HG03457 (cell line): ENCODE measurements at regions not wholly inside any gene's neighbourhood (a gene's known extent, or its start where the extent isn't known, plus 50 kb on each side); places are given as distances from the start of the nearest gene placed in this dataset.
"Not testable (repeated sequence)": the region's sequence is repeated elsewhere in the genome, so short reads cannot be mapped to it uniquely, and the experiment has no call there.

Source experiments
- ATAC-seq: cut with Tn5 transposase; IDR thresholded peaks from one replicate; pipeline ENCODE4 v1.9.1; 2021; ENCODE audit warnings: moderate number of reproducible peaks; ENCODE audit not compliant: unreplicated experiment

GRCh38 chr5:126044931-126045565, 378.2 kb upstream of the GRAMD2B start:
- no peak for ATAC-seq

DNA sequence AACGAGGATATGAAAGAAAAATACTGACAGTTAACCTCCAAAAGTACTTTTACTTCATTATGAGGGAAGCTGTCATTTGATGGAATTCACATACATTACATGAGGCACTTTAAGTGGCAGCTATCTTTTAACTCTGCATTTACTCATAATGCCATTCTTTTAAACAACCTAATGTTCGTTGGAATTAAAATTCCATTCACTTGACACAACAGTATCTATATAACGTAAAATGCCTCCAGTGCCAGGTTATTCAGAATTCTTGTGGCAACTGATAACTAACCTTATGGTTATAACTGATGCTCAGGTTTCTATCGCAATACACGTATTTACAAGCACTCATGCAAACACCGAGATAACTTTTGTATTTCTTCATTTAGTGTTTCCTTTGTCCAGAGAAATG, 376.9 kb upstream of the GRAMD2B start:
- no peak for ATAC-seq

DNA sequence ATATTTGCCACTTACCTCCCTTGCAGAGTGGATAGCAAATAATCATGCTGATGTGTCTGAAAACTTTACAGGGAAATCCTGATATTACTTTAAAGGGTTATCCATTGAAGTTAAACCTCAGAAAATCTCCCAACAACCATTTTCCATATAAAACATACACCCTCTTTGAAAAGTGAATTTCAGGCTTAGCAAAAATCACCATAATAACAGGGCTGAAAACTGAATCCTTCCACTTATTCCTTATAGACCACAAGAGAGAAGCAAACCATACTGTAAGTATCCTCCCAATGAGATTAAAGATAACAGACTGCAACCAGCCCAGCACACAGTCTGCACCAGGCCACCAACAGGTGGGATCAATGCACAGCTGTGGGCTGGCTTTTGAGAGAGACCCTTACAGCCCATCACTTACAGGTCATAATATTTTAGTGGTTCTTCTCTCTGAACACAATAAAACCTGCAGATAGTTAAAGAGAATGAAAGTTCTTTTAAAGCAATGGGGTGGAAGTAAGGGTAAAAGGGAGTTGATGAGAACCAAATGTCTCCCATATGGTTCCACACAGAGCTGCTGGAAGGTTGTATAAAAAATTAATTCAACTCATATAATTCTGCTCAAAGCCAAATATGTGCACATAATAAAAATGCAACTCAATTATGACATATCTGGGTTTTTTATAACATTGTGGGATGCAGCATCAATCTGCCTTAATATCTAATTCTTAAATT, 376.2 kb upstream of the GRAMD2B start:
- ATAC-seq: no peak

DNA sequence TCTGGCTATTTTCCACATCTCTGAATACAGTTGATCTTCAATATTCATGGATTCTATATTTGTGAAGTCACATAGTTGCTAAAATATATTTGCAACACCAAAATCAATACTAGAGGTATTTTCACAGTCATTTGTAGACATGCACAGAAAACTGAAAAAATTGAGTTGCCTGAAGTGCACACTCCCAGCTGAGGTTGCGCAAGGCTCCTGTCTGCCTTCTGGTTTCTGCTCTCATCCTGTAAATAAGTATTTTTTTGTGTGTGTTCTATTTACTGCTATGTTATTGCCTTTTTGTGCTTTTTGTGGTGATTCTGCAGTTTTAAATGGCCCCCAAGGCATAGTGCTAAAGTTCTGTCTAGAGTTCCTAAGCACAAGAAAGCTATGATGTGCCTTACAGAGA, 371.1 kb upstream of the GRAMD2B start:
- no peak for ATAC-seq

DNA sequence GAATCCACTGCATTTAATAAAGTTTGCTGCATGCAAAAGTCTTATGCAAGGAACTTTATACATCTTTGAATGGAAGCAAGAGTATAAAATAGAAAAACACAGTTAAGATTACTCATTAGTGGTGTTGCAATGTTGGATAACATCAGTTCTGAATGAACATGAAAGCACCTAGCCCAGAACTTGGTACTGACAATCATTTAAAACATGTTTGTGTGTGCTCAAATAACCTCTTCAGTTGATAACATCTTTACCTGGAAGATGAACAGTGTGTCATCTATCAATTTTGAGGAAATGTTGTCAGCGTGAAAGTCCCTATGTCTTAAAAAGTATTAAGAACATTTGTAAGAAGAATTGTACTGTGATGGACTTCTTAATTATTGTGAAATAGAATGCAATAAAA, 370.4 kb upstream of the GRAMD2B start:
- no peak for ATAC-seq

DNA sequence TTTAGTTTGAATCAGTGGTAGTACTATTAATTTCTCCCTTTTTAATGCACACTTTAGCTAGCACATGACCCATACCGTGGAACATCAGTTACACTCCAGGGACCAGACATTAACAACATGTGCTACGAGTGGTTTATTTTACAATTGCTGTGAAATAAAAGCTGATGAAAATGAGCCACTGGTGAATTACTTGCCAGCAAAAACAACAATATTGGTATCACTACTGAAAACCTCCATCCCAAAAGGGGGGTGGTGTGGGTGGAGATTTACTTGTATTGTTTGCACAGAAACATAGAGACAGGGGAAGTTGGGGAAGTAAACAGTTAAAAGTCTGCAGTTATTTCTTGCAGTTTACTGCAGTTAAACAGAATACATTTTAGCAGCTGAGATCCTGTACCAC, 369.6 kb upstream of the GRAMD2B start:
- ATAC-seq: no peak

DNA sequence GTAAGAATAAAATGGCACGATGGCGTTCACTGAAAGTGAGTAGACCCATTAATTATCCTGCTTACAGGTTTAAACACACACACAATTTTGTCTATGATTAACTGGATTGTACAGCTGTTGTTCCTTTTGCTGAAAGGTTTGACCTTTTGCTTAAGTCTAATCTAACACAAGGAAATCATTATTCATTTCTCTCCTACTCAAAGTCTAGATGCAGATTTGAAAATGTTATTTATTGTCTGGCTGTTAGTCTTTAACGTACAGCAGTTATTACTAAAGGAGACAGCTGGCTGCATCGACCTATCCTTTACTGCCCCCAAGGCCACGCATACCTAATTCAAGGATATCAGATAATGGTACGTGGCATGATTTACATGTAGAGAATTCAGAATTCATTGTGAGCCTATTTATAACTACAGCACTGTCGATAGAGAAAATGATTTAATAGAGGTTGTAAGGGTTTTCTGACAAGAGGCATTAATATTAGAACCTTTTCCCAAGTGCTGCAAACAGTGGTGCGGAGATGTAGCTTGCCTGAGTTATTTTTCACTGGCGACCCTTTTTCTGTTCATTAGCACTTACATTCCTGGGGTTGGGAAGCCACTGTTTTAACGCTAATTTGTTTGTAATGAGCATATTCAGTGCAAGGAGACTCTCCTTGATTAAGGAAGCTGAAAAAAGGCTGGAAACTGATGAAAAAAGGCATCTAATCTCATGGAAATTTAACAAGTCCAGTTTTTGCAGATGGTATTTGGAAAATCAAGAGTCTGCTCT, 368.4 kb upstream of the GRAMD2B start:
- no peak for ATAC-seq

DNA sequence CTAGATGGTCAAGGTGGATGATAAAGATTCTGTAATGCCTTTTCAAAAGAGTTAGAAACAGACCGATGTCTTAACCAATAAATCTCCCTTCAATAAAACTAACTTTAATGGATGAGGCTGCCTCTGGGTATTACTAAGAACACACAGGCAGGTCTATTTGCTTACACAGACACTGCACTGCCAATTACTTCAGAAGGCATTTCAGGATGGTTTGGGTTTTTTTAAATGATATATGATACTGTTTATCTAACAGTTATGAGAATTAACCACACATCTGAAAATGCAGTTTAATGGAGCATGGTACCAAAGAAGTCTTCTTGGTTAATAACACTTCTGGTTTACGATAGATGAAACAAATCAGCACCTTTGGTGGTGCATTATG, 367.9 kb upstream of the GRAMD2B start:
- no peak for ATAC-seq

GRCh38 chr5:126056352-126056751, 366.9 kb upstream of the GRAMD2B start:
- ATAC-seq: no peak

DNA sequence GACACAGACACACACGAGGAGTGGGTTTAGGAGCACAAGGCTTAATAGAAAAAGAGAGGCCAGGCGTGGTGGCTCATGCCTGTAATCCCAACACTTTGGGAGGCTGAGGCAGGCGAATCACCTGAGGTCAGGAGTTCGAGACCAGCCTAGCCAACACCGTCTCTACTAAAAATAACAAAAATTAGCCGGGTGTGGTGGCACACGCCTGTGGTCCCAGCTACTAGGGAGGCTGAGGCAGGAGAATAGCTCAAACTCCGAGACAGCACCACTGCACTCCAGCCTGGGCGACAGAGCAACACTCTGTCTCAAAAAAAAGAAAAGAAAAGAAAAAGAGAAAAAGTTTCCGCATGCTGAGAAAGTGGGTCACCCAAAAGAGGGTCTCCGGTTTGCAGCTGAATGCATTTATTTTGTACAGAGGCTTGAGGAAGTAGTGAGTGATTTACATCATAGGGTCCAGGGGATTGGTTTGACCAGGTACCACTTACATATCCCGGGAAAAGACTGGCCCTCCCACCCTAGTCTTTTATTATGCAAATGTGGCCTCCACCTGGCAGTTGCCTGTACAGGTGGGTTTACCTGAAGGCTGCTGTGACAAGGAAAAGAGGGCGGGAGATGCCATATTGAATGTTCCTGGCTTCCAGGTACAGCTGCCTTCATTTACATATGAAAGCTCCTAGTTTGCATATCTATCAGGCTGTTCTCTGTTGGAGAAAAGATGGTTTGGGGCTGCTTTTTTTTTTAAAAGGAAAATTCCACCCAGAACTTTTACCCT, 366.2 kb upstream of the GRAMD2B start:
- no peak for ATAC-seq

DNA sequence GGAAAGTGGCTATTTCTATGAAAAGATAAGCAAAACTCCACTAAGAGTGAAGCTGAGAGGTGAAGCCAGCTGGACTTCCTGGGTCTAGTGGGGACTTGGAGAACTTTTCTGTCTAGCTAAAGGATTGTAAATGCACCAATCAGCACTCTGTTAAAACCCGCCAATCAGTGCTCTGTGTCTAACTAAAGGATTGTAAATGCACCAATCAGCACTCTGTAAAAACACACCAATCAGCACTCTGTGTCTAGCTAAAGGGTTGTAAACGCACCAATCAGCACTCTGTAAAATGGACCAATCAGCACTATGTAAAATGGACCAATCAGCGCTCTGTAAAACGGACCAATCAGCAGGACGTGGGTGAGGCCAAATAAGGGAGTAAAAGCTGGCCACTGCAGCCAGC, 364.8 kb upstream of the GRAMD2B start:
- not testable (repeated sequence) for ATAC-seq

DNA sequence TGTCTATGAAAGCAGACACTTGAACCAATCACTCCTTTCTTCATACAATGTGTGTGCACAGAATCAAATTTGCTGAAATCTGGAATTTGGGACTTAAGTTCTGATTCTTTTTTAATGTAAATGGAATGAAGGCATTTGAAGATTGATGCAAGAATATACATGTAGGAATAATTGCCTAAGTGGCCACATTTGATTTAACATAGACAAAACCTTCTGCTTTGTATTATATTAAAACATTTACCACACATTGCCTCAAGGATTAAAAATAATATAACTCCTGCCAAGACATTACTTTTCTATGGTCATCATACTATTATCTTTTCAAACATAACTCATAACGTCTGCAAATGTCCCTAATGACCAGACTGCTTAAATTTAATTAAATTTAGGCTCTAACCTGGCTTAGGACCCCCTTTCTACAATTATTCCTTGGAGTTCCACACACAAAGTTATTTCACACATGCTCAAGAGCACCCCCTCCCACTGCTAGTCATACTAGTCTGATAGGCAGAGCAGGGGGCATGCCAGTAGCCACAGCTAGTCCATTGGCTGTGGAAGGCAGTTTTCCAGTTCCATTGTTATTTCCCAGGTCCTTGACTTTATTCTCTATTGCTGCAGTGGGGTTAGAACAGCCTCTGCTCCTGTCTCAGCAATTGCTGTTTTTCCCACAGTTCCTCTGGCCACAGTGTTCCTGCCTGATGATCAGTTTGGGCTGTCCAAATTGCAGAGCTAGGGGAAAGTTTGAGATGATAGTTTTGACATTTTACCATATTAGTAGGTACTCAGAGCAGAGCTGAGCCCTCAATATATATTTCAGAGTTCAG, 360.6 kb upstream of the GRAMD2B start:
- no peak for ATAC-seq

DNA sequence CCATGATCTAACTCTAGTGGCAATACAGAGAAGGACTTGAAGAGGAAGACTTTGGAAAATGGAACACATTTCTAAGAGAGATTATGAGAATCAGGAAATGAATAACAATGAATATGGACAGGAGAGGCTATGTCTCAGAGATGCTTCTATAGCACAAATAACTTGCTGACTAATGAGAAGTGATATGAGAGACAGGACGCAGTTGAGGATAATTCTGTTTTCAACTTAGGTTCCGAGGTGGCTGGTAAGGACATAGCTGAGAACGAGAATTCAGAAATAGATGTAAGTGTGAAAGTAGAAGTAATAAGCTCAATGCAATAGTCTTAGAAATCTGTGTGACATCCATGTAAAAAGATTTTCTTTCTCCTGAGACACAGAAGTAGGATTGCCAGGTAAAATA, 358.1 kb upstream of the GRAMD2B start:
- no peak for ATAC-seq

DNA sequence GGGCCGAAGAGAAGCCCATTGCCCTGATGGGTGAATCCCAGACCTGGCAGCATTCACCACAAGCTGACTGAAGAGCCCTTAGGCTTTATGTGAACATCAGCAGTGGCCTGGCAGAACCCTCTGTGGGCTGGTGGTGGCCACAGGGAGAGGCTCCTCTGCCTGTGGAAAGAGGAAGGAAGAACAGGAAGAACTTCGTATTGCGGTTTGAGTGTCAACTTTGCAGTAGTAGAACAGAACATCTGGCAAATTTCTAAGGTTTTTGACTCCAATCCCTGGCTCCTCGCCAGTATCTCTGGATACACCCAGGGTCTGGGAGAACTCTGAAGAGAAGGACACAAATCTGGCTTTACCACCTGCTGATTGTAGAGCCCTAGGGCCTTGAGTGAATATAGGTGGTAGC, 356.4 kb upstream of the GRAMD2B start:
- no peak for ATAC-seq

- no peak for ATAC-seq
Observed at GRCh38 chr5:126067404-126067803, 355.8 kb upstream of the GRAMD2B start.

- no peak for ATAC-seq
Observed at GRCh38 chr5:126069329-126069728, 353.9 kb upstream of the GRAMD2B start.

DNA sequence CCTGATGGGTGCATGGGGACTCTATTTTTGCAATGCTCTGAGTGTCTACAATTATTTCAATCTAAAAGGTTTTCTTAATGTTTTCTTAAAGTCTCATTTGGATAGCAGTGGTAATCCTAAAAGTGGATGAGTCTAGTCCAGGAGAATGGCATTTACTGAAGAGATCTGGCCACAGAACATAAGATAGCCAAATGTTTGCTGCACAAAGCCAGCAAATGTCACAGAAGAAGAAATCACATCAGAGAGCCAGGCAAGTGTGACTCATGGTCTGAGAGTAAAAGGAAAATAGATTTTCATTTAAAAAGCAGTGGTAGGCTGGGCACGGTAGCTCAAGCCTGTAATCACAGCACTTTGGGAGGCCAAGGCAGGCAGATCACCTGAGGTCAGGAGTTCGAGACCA, 352.7 kb upstream of the GRAMD2B start:
- ATAC-seq: no peak

GRCh38 chr5:126074538-126074937, 348.7 kb upstream of the GRAMD2B start:
- no peak for ATAC-seq

- ATAC-seq: no peak
Observed at GRCh38 chr5:126079266-126079665, 343.9 kb upstream of the GRAMD2B start.

GRCh38 chr5:126081209-126081608, 342.0 kb upstream of the GRAMD2B start:
- no peak for ATAC-seq

DNA sequence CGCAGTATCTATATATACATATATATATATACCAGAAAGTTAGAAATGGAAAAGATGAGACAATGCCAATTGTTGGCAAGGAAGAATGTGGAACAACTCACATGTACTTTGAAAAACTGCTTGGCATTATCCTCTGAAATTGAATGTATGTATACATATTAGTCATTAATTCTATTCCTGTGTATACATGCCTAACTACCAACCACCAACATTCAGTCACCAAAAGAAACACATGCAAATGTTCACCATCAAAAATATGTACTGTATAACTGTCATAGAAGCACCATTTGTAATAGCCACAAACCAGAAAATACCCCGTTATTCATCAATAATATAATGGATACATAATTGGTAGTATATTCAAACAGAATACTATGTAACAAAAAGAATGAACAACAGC, 330.2 kb upstream of the GRAMD2B start:
- no peak for ATAC-seq
